MM.1S (cell line): ENCODE measurements at regions not wholly inside any gene's neighbourhood (a gene's known extent, or its start where the extent isn't known, plus 50 kb on each side); places are given as distances from the start of the nearest gene placed in this dataset.

ENCODE experiments used
- DNase-seq: peaks from one replicate; pipeline ENCODE4 v3.0.0-alpha.2; 2015
- H2AFZ ChIP-seq: fragments of 300-600 bp; sonication (generic); 2 replicates; pipeline ENCODE4 v1.6.0; 2016; ENCODE audit warnings: antibody characterized with exemption, low read length
- H3F3A ChIP-seq: fragments of 300-600 bp; sonication (generic); 2 replicates; pipeline ENCODE4 v1.6.1; 2016; ENCODE audit warnings: mild to moderate bottlenecking, antibody characterized with exemption, low read length, moderate library complexity, mixed read lengths; ENCODE audit not compliant: insufficient read depth
- H3K27ac ChIP-seq: fragments of 300-600 bp; sonication (generic); 2 replicates; pipeline ENCODE4 v1.5.1; 2016; ENCODE audit warnings: mild to moderate bottlenecking, low read length
- H3K27me3 ChIP-seq: fragments of 300-600 bp; sonication (generic); replicated peaks from 2 replicates; pipeline ENCODE4 v1.6.0; 2016; ENCODE audit warnings: low read length; ENCODE audit not compliant: insufficient read depth
- H3K36me3 ChIP-seq: fragments of 300-600 bp; sonication (generic); replicated peaks from 2 replicates; pipeline ENCODE4 v1.6.1; 2016; ENCODE audit warnings: mild to moderate bottlenecking, low read length, mixed read lengths; ENCODE audit not compliant: insufficient read depth
- H3K4me1 ChIP-seq: fragments of 300-600 bp; sonication (generic); 2 replicates; pipeline ENCODE4 v1.6.1; 2016; ENCODE audit warnings: low read length, mixed read lengths
- H3K4me2 ChIP-seq: fragments of 300-600 bp; sonication (generic); 2 replicates; pipeline ENCODE4 v1.6.0; 2016; ENCODE audit warnings: low read depth, low read length
- H3K4me3 ChIP-seq: fragments of 300-600 bp; sonication (generic); 2 replicates; pipeline ENCODE4 v1.5.1; 2016; ENCODE audit warnings: low read length, mixed read lengths
- H3K79me2 ChIP-seq: fragments of 300-600 bp; sonication (generic); 2 replicates; pipeline ENCODE4 v1.6.1; 2016; ENCODE audit warnings: mixed run types, low read length, mixed read lengths
- H3K9ac ChIP-seq: fragments of 300-600 bp; sonication (generic); 2 replicates; pipeline ENCODE4 v1.6.1; 2016; ENCODE audit warnings: low read length, mixed read lengths
- H3K9me2 ChIP-seq: fragments of 300-600 bp; sonication (generic); replicated peaks from 2 replicates; pipeline ENCODE4 v1.6.1; 2016; ENCODE audit warnings: mild to moderate bottlenecking, low read length, mixed read lengths; ENCODE audit not compliant: insufficient read depth
- H3K9me3 ChIP-seq: fragments of 300-600 bp; sonication (generic); replicated peaks from 2 replicates; pipeline ENCODE4 v1.6.1; 2016; ENCODE audit warnings: mild to moderate bottlenecking, low read length, mixed read lengths; ENCODE audit not compliant: insufficient read depth
- H4K20me1 ChIP-seq: fragments of 300-600 bp; sonication (generic); 2 replicates; pipeline ENCODE4 v1.6.1; 2016; ENCODE audit warnings: mild to moderate bottlenecking, low read length, moderate library complexity, mixed read lengths; ENCODE audit not compliant: insufficient read depth
- CTCF ChIP-seq: fragments of 300-600 bp; sonication (generic); IDR thresholded peaks from 2 replicates; pipeline ENCODE4 v1.5.1; 2016; ENCODE audit warnings: antibody characterized with exemption, low read length, mixed read lengths
- EZH2 ChIP-seq: fragments of 300-600 bp; sonication (generic); optimal IDR thresholded peaks from 2 replicates; pipeline ENCODE3; 2017; ENCODE audit warnings: low read depth, mild to moderate bottlenecking, antibody characterized with exemption, low read length, mixed read lengths
- EZH2phosphoT487 ChIP-seq: fragments of 300-600 bp; sonication (generic); IDR thresholded peaks from 2 replicates; pipeline ENCODE4 v1.6.1; 2018; ENCODE audit warnings: antibody characterized with exemption, low read length

GRCh38 chr6:43912116-43912577, 142.1 kb downstream of the VEGFA start:
- Histone ChIP-seq H3K9ac (no peak overlapping the region), H3K9me3 (no peaks in the 10 kb centered on the region), H3F3A (no peaks in the 10 kb centered on the region), H3K4me1 (no peaks in the 10 kb centered on the region), H4K20me1 (no peaks in the 10 kb centered on the region), H3K27me3 (no peaks in the 10 kb centered on the region), H3K27ac (no peak overlapping the region), H3K79me2 (no peaks in the 10 kb centered on the region), H3K36me3 (no peaks in the 10 kb centered on the region), H2AFZ (no peak overlapping the region), H3K9me2 (no peaks in the 10 kb centered on the region), H3K4me3 (no peak overlapping the region), H3K4me2 (no peak overlapping the region)
- DNase-seq: no peak
- TF ChIP-seq CTCF (no peak), EZH2 (no peak), EZH2phosphoT487 (no peak)

GRCh38 chr6:43911354-43912115, 141.5 kb downstream of the VEGFA start:
- Histone ChIP-seq H3K4me2 (no peak overlapping the region), H4K20me1 (no peaks in the 10 kb centered on the region), H3K27me3 (no peaks in the 10 kb centered on the region), H3K9me3 (no peaks in the 10 kb centered on the region), H3F3A (no peaks in the 10 kb centered on the region), H3K9ac (no peak overlapping the region), H3K36me3 (no peaks in the 10 kb centered on the region), H3K79me2 (no peaks in the 10 kb centered on the region), H3K9me2 (no peaks in the 10 kb centered on the region), H2AFZ (no peak overlapping the region), H3K4me3 (no peak overlapping the region), H3K27ac (no peak overlapping the region), H3K4me1 (no peaks in the 10 kb centered on the region)
- DNase-seq: no peak
- no peak for TF ChIP-seq EZH2phosphoT487
- no peak for TF ChIP-seq EZH2
- no peak for TF ChIP-seq CTCF

- no peak overlapping the region for H3K4me3 ChIP-seq
These were observed 140.8 kb downstream of the VEGFA start for GRCh38 chr6:43910638-43911353.

More at GRCh38 chr6:43910638-43911353, 140.8 kb downstream of the VEGFA start:
- no peaks in the 10 kb centered on the region for H3K4me1 ChIP-seq
- no peak overlapping the region for H3K9ac ChIP-seq
- no peak overlapping the region for H3K4me2 ChIP-seq
- no peak for DNase-seq
- no peaks in the 10 kb centered on the region for H3F3A ChIP-seq
- no peaks in the 10 kb centered on the region for H3K79me2 ChIP-seq
- H2AFZ ChIP-seq: no peak overlapping the region
- H3K27ac ChIP-seq: no peak overlapping the region
- H3K9me2 ChIP-seq: no peaks in the 10 kb centered on the region
- H3K36me3 ChIP-seq: no peaks in the 10 kb centered on the region
- no peaks in the 10 kb centered on the region for H3K9me3 ChIP-seq
- H4K20me1 ChIP-seq: no peaks in the 10 kb centered on the region
- no peak for TF ChIP-seq EZH2
- no peak for TF ChIP-seq CTCF
- TF ChIP-seq EZH2phosphoT487: no peak
- H3K27me3 ChIP-seq: no peaks in the 10 kb centered on the region
